Effector memory CD4-positive, alpha-beta T cell (primary cell): ENCODE measurements at regions not wholly inside any gene's neighbourhood (a gene's known extent, or its start where the extent isn't known, plus 50 kb on each side); places are given as distances from the start of the nearest gene placed in this dataset.

Source experiments
- DNase-seq, 3 donors: peaks; one replicate each; pipeline ENCODE4 v3.0.0-alpha.2; 2020
- H3K27ac ChIP-seq: 2 replicates; pipeline ENCODE4 v1.7.0; 2013; ENCODE audit warnings: mild to moderate bottlenecking, low read length, moderate library complexity; ENCODE audit not compliant: insufficient read depth, poor library complexity, severe bottlenecking
- H3K27me3 ChIP-seq: replicated peaks from 2 replicates; pipeline ENCODE4 v1.7.0; 2013; ENCODE audit warnings: mild to moderate bottlenecking, low read length; ENCODE audit not compliant: insufficient read depth, control insufficient read depth, poor library complexity, severe bottlenecking
- H3K36me3 ChIP-seq: 2 replicates; pipeline ENCODE4 v1.7.0; 2013; ENCODE audit warnings: mild to moderate bottlenecking, low read length, moderate library complexity; ENCODE audit not compliant: control insufficient read depth, insufficient read depth
- H3K4me1 ChIP-seq: 2 replicates; pipeline ENCODE4 v1.7.0; 2013; ENCODE audit warnings: low read length, mild to moderate bottlenecking; ENCODE audit not compliant: control insufficient read depth, insufficient read depth, poor library complexity, severe bottlenecking
- H3K4me3 ChIP-seq: 2 replicates; pipeline ENCODE4 v1.7.0; 2013; ENCODE audit warnings: low read length, low read depth, mild to moderate bottlenecking; ENCODE audit not compliant: insufficient read depth, poor library complexity, severe bottlenecking
- H3K9me3 ChIP-seq: 2 replicates; pipeline ENCODE4 v1.7.0; 2013; ENCODE audit warnings: mild to moderate bottlenecking, low read length, moderate library complexity; ENCODE audit not compliant: control insufficient read depth

DNA sequence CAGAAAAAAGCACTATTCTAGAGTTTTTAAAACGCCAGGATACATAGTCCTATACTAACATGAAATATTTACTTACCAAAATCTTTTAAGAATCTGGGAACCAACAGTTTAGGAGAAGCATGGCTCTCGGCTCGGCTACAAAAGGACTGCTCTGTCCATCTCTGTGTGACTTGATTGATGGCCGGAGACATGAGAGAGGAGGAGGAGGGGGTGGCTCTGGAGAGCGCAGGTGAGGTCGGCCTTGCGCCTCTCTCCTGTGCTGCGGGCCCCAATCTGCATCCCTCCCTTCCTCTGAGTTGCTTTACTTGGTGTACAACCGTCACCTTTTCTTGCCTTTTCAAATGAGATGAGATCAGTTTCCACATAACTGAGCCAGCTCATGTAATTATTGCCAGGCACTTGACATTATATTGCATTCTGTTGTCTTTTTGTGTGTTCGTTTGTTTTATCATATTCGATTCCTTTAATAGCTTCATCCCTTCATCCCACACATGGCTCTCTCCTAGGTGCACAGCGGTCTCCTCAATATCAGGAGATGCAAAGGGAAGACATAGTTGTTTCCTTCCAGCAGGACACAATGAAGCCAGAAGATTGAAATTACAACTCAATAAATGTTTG, 87.8 kb upstream of the KLF6 start:
- Histone ChIP-seq H3K4me1 (peaks cover 45% of the 10 kb centered on the region), H3K27ac (peak overlapping the region; percentile 96), H3K27me3 (no peaks in the 10 kb centered on the region), H3K9me3 (no peaks in the 10 kb centered on the region), H3K4me3 (no peak overlapping the region), H3K36me3 (no peaks in the 10 kb centered on the region)
- DNase-seq = no peak

DNA sequence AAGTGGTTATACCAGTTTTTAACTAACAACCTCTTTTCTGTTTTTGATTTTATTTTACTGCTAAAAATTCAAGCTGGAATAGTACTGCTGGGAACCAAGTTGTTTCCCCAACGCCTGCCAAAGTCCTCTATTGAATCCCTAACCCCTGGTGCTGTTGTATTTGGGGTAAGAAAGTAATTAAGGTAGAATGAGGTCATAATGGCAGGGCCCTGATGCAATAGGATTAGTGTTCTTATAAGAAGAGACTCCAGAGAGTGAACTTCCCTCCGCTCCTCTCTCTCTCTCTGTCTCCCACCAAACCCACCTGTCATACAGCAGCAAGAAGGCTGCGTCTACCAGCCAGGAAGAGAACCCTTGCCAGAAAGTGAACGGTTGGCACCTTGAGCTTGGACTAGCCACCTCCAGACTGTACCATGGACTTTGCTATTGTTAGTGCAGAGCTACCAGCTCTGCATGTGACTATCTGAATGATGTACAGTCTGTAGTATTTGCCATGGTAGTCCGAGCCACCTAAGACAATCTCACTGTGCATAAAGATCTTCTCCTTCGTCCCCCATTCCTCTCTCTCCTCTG, 86.5 kb upstream of the KLF6 start:
- DNase-seq = no peak
- Histone ChIP-seq H3K4me1 (peaks cover 44% of the 10 kb centered on the region), H3K27ac (peak overlapping the region; percentile 96)

DNA sequence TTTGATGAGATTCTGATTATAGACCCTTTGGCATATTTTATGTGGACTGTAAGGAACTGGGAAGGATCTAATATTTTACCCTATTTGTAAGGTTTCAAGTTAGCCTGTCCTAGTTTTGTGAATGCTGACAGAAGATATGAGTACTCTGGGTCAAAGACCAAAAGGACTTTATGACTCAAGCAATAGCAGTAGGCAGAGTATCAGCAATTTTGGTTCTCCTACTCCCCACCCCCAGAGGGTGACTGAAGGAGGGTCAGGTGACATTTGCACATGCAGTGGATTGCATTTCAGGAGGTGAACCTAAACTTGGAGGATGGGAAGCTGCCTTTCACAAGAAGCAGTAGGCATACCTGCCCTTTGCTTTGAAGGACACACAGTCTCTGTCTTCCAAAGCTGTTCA, 84.0 kb upstream of the KLF6 start:
- DNase-seq = no peak
- no peaks in the 10 kb centered on the region for H3K27me3 ChIP-seq
- H3K4me1 ChIP-seq = peaks cover 34% of the 10 kb centered on the region
- H3K36me3 ChIP-seq = no peaks in the 10 kb centered on the region
- H3K4me3 ChIP-seq = no peak overlapping the region
- no peaks in the 10 kb centered on the region for H3K9me3 ChIP-seq
- no peak overlapping the region for H3K27ac ChIP-seq

More for the DNA sequence above, 86.5 kb upstream of the KLF6 start:
- H3K9me3 ChIP-seq = no peaks in the 10 kb centered on the region
- no peak overlapping the region for H3K4me3 ChIP-seq
- no peaks in the 10 kb centered on the region for H3K27me3 ChIP-seq
- no peaks in the 10 kb centered on the region for H3K36me3 ChIP-seq

DNA sequence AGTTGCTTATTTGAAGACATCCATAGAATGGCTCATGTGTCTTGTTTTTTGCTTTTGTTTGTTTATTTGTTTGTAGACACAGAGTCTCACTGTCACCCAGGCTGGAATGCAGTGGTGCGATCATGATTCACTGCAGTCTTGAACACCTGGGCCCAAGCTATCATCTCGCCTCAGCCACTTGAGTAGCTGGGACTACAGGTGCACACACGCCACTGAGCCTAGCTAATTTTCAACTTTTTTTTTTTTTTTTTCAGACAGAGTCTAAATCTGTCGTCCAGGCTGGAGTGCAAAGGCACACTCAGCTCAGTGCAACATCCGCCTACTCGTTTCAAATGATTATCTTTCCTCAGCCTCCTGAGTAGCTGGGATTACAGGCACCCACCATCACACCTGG, 83.3 kb upstream of the KLF6 start:
- Histone ChIP-seq H3K4me1 (peaks cover 33% of the 10 kb centered on the region), H3K27me3 (no peaks in the 10 kb centered on the region), H3K9me3 (no peaks in the 10 kb centered on the region), H3K36me3 (no peaks in the 10 kb centered on the region), H3K27ac (peak overlapping the region; percentile 6), H3K4me3 (no peak overlapping the region)
- no peak for DNase-seq

DNA sequence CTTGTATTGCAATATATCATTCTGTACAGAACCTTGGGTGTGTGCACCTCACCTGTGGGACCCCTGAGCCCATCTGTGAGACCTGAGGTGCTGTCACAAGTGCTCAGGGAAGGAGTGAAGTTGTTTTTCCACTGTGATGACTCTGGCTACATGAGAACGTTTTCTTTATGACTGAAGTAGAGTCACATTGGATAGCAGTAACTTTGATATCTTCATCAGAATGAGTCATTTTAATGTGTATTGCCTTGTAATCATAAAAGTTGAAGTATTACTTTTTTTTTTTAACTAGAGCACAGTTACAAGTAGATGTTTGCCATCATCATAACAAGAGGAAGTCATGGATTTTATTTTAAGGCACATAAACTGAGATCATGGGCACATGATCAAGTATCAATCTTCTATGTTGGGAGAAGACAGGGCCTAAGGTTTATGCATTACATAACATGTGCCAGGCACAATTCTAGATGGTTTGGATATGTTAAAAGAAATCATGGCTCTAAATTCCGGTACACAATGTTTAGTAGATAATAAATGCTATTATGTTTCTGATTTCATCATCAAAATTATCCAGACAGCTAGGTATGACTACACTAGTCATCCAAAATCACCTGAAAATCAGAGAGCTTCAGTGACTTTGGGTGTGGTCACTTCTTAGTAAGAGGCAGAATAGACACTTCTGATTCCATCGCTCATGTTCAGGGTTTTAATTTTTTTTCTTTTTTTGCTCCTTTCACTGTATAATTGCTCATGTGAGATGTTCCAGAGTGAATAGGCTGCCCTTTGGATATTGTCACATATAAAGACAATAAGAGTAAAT, 82.7 kb upstream of the KLF6 start:
- DNase-seq = no peak
- H3K27me3 ChIP-seq = no peaks in the 10 kb centered on the region
- H3K27ac ChIP-seq = peak overlapping the region; percentile 6
- H3K4me3 ChIP-seq = no peak overlapping the region
- H3K9me3 ChIP-seq = no peaks in the 10 kb centered on the region
- H3K36me3 ChIP-seq = no peaks in the 10 kb centered on the region
- H3K4me1 ChIP-seq = peaks cover 27% of the 10 kb centered on the region

DNA sequence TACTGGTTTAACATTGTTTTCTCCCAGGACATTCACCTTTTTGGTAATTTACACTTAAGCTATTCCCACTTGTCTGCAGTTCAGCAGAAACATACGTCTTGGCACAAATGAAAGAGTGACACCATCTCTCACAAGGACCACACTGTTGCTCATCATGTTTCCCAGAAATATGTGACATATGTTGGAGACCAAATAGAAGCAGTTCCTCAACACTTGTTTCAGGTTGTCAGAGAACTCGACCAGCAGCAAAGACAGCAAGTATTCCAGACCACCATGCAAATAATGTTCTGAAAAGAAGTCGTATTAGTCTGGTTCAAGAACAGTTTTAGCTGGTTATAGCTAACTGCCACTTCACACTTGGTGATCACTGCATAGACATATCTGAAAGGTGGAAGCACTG, 81.3 kb upstream of the KLF6 start:
- peak overlapping the region; percentile 1 for H3K4me3 ChIP-seq
- no peaks in the 10 kb centered on the region for H3K36me3 ChIP-seq
- no peak for DNase-seq
- no peaks in the 10 kb centered on the region for H3K27me3 ChIP-seq
- H3K4me1 ChIP-seq = peaks cover 17% of the 10 kb centered on the region
- H3K9me3 ChIP-seq = no peaks in the 10 kb centered on the region
- H3K27ac ChIP-seq = no peak overlapping the region

DNA sequence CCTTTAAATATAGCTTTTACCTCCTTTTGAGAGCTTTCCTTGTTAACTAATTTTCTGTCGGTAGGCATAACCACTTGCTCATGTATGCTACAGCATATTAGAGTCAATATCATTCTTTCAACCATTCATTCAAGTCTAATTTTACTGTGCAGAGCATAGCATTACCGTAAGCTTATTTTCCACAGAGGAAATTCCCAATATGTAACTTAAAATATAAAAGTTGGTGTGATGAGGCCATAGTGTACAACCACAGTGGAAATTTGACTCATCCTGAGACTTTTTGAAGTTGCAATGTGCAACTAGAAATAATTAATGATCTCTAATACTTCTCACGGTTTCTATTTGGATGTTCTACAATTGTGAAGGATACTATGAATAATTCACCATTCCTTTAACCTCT, 80.6 kb upstream of the KLF6 start:
- no peak for DNase-seq
- Histone ChIP-seq H3K4me1 (peaks cover 17% of the 10 kb centered on the region), H3K36me3 (no peaks in the 10 kb centered on the region), H3K27ac (no peak overlapping the region), H3K9me3 (no peaks in the 10 kb centered on the region), H3K27me3 (no peaks in the 10 kb centered on the region), H3K4me3 (no peak overlapping the region)

DNA sequence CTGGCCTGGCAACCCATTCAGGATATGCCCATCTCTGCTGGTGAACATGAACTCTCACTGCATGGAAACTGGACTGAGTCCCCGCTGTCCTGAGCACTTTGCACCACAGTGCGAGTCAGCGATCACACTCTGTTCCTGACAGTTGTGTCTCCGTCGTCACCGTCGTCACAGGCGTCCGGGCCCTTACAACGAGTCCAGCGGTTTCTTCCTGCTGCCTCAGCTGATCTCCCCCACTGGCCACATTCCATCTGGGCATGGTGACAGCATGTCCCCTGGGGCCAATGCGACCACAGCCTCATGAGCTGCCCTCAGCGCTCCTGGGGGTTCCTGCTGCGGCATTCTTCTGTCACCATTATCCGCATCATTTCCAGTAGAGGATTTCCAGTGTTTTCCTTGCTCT, 76.8 kb upstream of the KLF6 start:
- no peak overlapping the region for H3K4me3 ChIP-seq
- H3K9me3 ChIP-seq = no peaks in the 10 kb centered on the region
- DNase-seq = no peak
- H3K36me3 ChIP-seq = no peaks in the 10 kb centered on the region
- peaks cover 11% of the 10 kb centered on the region for H3K4me1 ChIP-seq
- no peak overlapping the region for H3K27ac ChIP-seq
- H3K27me3 ChIP-seq = no peaks in the 10 kb centered on the region

DNA sequence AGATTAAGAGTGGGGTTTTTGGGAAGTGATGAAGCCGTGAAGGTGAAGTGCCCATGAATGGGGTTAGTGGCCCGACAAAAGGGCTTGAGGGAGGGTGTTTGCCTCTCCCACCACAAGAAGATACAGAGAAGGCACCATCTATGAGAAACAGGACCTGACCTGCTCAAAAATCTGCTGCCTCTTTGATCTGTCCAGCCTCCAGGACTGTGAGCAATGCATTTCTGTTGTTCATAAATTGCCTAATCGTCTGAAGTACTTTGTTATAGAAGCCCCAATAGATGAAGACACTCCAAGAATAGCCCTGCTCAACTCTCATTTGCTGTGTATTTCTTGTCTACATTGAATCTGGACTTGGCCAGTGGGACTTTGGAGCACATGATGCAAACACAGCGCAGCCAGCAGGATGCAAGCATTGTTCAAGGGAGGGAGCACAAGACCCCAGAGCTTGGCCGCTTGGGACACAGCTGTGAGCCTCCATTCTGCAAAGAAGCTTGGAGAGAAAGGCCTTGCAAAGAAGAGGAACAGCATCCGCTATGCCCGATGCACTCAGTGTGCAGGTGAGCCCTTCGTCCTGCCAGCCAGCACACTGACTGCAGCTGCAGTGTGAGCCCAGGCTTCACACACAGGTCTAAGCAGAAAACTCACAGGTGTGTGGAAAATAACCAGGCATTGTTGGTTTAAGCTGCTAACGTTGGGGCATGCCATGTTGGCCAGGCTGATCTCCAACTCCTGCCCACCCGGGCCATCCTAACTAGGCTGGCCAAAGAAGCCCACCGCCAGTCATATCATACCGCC, 73.2 kb upstream of the KLF6 start:
- Histone ChIP-seq H3K4me3 (no peak overlapping the region), H3K4me1 (peaks cover under 1% of the 10 kb centered on the region), H3K36me3 (no peaks in the 10 kb centered on the region), H3K9me3 (no peaks in the 10 kb centered on the region), H3K27ac (no peak overlapping the region), H3K27me3 (no peaks in the 10 kb centered on the region)
- DNase-seq = no peak
